K562 (cell line): ENCODE measurements at regions not wholly inside any gene's neighbourhood (a gene's known extent, or its start where the extent isn't known, plus 50 kb on each side); places are given as distances from the start of the nearest gene placed in this dataset.

Experiments
- FOXJ2 ChIP-seq: fragments of 200-800 bp; sonication (Bioruptor generic); IDR thresholded peaks from 2 replicates; pipeline ENCODE4 v1.6.1; 2016; ENCODE audit warnings: missing genetic modification characterization, missing compliant biosample characterization
- SREBF2 ChIP-seq: sonication (generic); formaldehyde crosslinking; IDR thresholded peaks from 2 replicates; pipeline ENCODE4 v1.4.0; 2020; ENCODE audit warnings: mild to moderate bottlenecking, missing genetic modification reagents
- ZNF12 ChIP-seq: sonication (generic); formaldehyde crosslinking; IDR thresholded peaks from 2 replicates; pipeline ENCODE4 v1.4.0; 2020; ENCODE audit warnings: mild to moderate bottlenecking, missing genetic modification reagents
- ZNF24 ChIP-seq: fragments of 450-650 bp; IDR thresholded peaks from 2 replicates; pipeline ENCODE4 v1.6.1; 2016
- TF ChIP-seq, protein P1 (sequence below): fragments of 450-650 bp; IDR thresholded peaks from 2 replicates; pipeline ENCODE4 v1.6.1; 2016; ENCODE audit warnings: mild to moderate bottlenecking, moderate library complexity

DNA sequence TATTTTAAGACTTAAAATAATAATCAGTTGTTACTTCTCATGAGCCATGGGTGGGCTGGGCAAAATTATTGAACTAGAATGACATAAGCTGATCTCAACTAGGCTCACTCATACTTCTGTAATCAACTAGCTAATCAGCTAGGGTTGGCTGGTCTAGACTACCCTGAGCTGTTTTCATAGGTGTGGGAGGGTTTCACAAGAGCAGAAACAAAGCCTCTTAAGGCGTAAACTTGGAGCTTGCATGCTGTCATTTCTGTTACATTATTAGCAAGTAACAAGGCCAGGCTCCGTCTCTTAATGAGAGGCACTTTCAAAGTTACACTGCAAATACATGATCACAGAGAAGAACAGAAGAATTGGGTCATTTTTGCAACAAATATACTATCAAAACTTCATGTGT is 57.2 kb upstream of the GHR start (continued):
- TF ChIP-seq, protein P1, sequence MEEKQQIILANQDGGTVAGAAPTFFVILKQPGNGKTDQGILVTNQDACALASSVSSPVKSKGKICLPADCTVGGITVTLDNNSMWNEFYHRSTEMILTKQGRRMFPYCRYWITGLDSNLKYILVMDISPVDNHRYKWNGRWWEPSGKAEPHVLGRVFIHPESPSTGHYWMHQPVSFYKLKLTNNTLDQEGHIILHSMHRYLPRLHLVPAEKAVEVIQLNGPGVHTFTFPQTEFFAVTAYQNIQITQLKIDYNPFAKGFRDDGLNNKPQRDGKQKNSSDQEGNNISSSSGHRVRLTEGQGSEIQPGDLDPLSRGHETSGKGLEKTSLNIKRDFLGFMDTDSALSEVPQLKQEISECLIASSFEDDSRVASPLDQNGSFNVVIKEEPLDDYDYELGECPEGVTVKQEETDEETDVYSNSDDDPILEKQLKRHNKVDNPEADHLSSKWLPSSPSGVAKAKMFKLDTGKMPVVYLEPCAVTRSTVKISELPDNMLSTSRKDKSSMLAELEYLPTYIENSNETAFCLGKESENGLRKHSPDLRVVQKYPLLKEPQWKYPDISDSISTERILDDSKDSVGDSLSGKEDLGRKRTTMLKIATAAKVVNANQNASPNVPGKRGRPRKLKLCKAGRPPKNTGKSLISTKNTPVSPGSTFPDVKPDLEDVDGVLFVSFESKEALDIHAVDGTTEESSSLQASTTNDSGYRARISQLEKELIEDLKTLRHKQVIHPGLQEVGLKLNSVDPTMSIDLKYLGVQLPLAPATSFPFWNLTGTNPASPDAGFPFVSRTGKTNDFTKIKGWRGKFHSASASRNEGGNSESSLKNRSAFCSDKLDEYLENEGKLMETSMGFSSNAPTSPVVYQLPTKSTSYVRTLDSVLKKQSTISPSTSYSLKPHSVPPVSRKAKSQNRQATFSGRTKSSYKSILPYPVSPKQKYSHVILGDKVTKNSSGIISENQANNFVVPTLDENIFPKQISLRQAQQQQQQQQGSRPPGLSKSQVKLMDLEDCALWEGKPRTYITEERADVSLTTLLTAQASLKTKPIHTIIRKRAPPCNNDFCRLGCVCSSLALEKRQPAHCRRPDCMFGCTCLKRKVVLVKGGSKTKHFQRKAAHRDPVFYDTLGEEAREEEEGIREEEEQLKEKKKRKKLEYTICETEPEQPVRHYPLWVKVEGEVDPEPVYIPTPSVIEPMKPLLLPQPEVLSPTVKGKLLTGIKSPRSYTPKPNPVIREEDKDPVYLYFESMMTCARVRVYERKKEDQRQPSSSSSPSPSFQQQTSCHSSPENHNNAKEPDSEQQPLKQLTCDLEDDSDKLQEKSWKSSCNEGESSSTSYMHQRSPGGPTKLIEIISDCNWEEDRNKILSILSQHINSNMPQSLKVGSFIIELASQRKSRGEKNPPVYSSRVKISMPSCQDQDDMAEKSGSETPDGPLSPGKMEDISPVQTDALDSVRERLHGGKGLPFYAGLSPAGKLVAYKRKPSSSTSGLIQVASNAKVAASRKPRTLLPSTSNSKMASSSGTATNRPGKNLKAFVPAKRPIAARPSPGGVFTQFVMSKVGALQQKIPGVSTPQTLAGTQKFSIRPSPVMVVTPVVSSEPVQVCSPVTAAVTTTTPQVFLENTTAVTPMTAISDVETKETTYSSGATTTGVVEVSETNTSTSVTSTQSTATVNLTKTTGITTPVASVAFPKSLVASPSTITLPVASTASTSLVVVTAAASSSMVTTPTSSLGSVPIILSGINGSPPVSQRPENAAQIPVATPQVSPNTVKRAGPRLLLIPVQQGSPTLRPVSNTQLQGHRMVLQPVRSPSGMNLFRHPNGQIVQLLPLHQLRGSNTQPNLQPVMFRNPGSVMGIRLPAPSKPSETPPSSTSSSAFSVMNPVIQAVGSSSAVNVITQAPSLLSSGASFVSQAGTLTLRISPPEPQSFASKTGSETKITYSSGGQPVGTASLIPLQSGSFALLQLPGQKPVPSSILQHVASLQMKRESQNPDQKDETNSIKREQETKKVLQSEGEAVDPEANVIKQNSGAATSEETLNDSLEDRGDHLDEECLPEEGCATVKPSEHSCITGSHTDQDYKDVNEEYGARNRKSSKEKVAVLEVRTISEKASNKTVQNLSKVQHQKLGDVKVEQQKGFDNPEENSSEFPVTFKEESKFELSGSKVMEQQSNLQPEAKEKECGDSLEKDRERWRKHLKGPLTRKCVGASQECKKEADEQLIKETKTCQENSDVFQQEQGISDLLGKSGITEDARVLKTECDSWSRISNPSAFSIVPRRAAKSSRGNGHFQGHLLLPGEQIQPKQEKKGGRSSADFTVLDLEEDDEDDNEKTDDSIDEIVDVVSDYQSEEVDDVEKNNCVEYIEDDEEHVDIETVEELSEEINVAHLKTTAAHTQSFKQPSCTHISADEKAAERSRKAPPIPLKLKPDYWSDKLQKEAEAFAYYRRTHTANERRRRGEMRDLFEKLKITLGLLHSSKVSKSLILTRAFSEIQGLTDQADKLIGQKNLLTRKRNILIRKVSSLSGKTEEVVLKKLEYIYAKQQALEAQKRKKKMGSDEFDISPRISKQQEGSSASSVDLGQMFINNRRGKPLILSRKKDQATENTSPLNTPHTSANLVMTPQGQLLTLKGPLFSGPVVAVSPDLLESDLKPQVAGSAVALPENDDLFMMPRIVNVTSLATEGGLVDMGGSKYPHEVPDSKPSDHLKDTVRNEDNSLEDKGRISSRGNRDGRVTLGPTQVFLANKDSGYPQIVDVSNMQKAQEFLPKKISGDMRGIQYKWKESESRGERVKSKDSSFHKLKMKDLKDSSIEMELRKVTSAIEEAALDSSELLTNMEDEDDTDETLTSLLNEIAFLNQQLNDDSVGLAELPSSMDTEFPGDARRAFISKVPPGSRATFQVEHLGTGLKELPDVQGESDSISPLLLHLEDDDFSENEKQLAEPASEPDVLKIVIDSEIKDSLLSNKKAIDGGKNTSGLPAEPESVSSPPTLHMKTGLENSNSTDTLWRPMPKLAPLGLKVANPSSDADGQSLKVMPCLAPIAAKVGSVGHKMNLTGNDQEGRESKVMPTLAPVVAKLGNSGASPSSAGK: no peak
- no peak for TF ChIP-seq FOXJ2
- no peak for TF ChIP-seq SREBF2 (CRISPR knock-in tag)
- TF ChIP-seq ZNF12: no peak
- no peak for TF ChIP-seq ZNF24
